NT2/D1 (cell line): ENCODE measurements at regions not wholly inside any gene's neighbourhood (a gene's known extent, or its start where the extent isn't known, plus 50 kb on each side); places are given as distances from the start of the nearest gene placed in this dataset.

Experiments
- SUZ12 ChIP-seq: IDR thresholded peaks from 2 replicates; pipeline ENCODE4 v1.6.1; 2011; ENCODE audit not compliant: insufficient read length, insufficient read depth; ENCODE audit errors: extremely low read depth
- YY1 ChIP-seq: IDR thresholded peaks from 2 replicates; pipeline ENCODE4 v1.6.1; 2011; ENCODE audit not compliant: insufficient read length, insufficient read depth
- ZNF274 ChIP-seq: IDR thresholded peaks from 2 replicates; pipeline ENCODE4 v1.6.1; 2011; ENCODE audit warnings: mild to moderate bottlenecking, low read depth, low read length

DNA sequence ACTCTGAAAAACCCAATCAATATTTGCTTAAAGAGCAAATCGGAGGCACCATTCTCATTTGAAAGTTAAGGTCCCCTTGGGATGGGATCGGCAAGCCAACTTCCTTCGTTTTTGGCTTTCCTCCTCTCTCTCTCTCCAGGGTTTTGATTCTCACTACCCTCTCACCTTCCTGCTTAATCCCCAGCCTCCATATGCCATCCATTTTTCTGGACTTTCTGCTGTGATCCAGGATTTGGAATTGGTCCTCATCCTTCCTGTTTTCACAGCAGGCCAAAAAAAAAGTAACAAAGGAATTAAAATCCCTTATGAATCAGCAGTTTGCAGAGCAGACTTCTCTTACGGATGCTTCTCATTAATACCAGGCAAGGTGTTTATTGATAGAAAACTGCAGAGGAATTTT is 283.1 kb upstream of the TMTC4 start:
- TF ChIP-seq ZNF274 (no peak), SUZ12 (no peak), YY1 (no peak)
